H1 (cell line): ENCODE measurements at regions not wholly inside any gene's neighbourhood (a gene's known extent, or its start where the extent isn't known, plus 50 kb on each side); places are given as distances from the start of the nearest gene placed in this dataset.

Experiments
- CTCF ChIA-PET: fragments of 300-600 bp; sonication (Branson Sonifier 250); formaldehyde crosslinking; loops from one replicate; lab custom pipeline; 2021; ENCODE audit not compliant: partially characterized antibody; lab: Charles Lee
- POLR2A ChIA-PET: fragments of 300-600 bp; sonication (Branson Sonifier 250); formaldehyde crosslinking; loops from one replicate; lab custom pipeline; 2021; ENCODE audit warnings: inconsistent platforms; ENCODE audit not compliant: partially characterized antibody; lab: Charles Lee
- DNase-seq, 2 experiments: peaks; one replicate each; pipeline versions ENCODE4 v3.0.0 to v3.0.0-alpha.2; 2010 to 2022; ENCODE audit warnings: low spot score in 2 of 2, low read depth in 1 of 2, mixed read lengths in 1 of 2
- FAIRE-seq: peaks from 2 replicates; lab custom pipeline; 2011; peaks lifted over from hg19 to GRCh38; lab: Jason Lieb, UNC
- H2AFZ ChIP-seq: 2 replicates; pipeline ENCODE4 v1.8.1; 2012; ENCODE audit warnings: low read length, inconsistent platforms
- H2AK5ac ChIP-seq: 2 replicates; pipeline ENCODE4 v1.6.1; 2013; ENCODE audit warnings: low read depth, low read length
- H2BK120ac ChIP-seq: replicated peaks from 2 replicates; pipeline ENCODE3; 2013; ENCODE audit warnings: low read depth, low read length, inconsistent platforms
- H2BK12ac ChIP-seq: 2 replicates; pipeline ENCODE4 v1.6.1; 2013; ENCODE audit warnings: low read depth, low read length
- H2BK15ac ChIP-seq: 2 replicates; pipeline ENCODE4 v1.6.1; 2013; ENCODE audit warnings: low read length
- H2BK20ac ChIP-seq: 2 replicates; pipeline ENCODE4 v1.6.1; 2013; ENCODE audit warnings: low read length
- H2BK5ac ChIP-seq: 2 replicates; pipeline ENCODE4 v1.6.1; 2013; ENCODE audit warnings: low read depth, low read length
- H3K14ac ChIP-seq: 2 replicates; pipeline ENCODE4 v1.6.1; 2013; ENCODE audit warnings: inconsistent platforms; ENCODE audit not compliant: insufficient read length
- H3K18ac ChIP-seq: 2 replicates; pipeline ENCODE4 v1.6.1; 2013; ENCODE audit warnings: low read length; ENCODE audit errors: extremely low read depth
- H3K23ac ChIP-seq: 2 replicates; pipeline ENCODE4 v1.6.1; 2013; ENCODE audit warnings: inconsistent platforms; ENCODE audit not compliant: insufficient read length
- H3K23me2 ChIP-seq: 2 replicates; pipeline ENCODE4 v1.6.1; 2013; ENCODE audit warnings: low read depth, low read length
- H3K27ac ChIP-seq: 2 replicates; pipeline ENCODE4 v1.6.1; 2011; ENCODE audit warnings: low read depth, low read length, inconsistent platforms
- H3K27me3 ChIP-seq, 4 experiments: replicated peaks in 1 of 4; 1 replicate in 1 of 4; 2 replicates in 3 of 4; pipeline versions ENCODE4 v1.6.1 to v1.8.1; 2011 to 2013; ENCODE audit warnings: low read length in 3 of 4, mild to moderate bottlenecking in 3 of 4, inconsistent platforms in 2 of 4, mixed read lengths in 2 of 4, moderate library complexity in 1 of 4; ENCODE audit not compliant: control insufficient read depth in 3 of 4, insufficient read depth in 3 of 4; ENCODE audit errors: extremely low read depth in 1 of 4
- H3K36me3 ChIP-seq, 4 experiments: 2 replicates each; pipeline versions ENCODE4 v1.6.1 to v1.8.1; 2011 to 2013; ENCODE audit warnings: mild to moderate bottlenecking in 4 of 4, low read length in 3 of 4, moderate library complexity in 2 of 4, control low read depth in 1 of 4, inconsistent platforms in 1 of 4; ENCODE audit not compliant: insufficient read depth in 4 of 4, control insufficient read depth in 2 of 4
- H3K4ac ChIP-seq: replicated peaks from 2 replicates; pipeline ENCODE3; 2013; ENCODE audit warnings: low read length, low read depth, mixed read lengths, inconsistent platforms; ENCODE audit not compliant: insufficient read length
- H3K4me1 ChIP-seq, 4 experiments: replicated peaks in 1 of 4; 1 replicate in 1 of 4; 2 replicates in 3 of 4; pipeline versions ENCODE4 v1.6.1 to v1.8.1; 2011 to 2013; ENCODE audit warnings: low read length in 3 of 4, inconsistent platforms in 2 of 4, mixed read lengths in 1 of 4; ENCODE audit not compliant: insufficient read depth in 4 of 4, control insufficient read depth in 3 of 4
- H3K4me2 ChIP-seq, 2 experiments: 2 replicates each; pipeline versions ENCODE4 v1.6.1 to v1.8.1; 2011 to 2013; ENCODE audit warnings: low read depth in 2 of 2, low read length in 2 of 2, control low read depth in 1 of 2, inconsistent platforms in 1 of 2, mild to moderate bottlenecking in 1 of 2; ENCODE audit not compliant: insufficient read depth in 1 of 2
- H3K4me3 ChIP-seq, 4 experiments: fragments of 200-600, 300-600 bp in 1 of 4; sonication (generic), shearing (Covaris generic), sonication (Bioruptor Twin) in 1 of 4; 2 replicates each; pipeline versions ENCODE4 v1.5.1 to v1.8.1; 2011 to 2016; ENCODE audit warnings: low read length in 4 of 4, low read depth in 3 of 4, control low read depth in 2 of 4, inconsistent platforms in 2 of 4, mild to moderate bottlenecking in 2 of 4, mixed read lengths in 1 of 4, moderate library complexity in 1 of 4; ENCODE audit not compliant: insufficient read depth in 2 of 4; ENCODE audit errors: extremely low read depth in 1 of 4
- H3K56ac ChIP-seq: replicated peaks from 2 replicates; pipeline ENCODE3; 2013; ENCODE audit warnings: low read depth, mild to moderate bottlenecking, mixed read lengths, low read length, inconsistent platforms; ENCODE audit not compliant: insufficient read length
- H3K79me1 ChIP-seq: 2 replicates; pipeline ENCODE4 v1.6.1; 2013; ENCODE audit warnings: low read depth, low read length, control low read depth
- H3K79me2 ChIP-seq, 2 experiments: 2 replicates each; pipeline versions ENCODE4 v1.6.1 to v1.8.1; 2012 to 2013; ENCODE audit warnings: low read length in 2 of 2, mild to moderate bottlenecking in 2 of 2, inconsistent platforms in 1 of 2; ENCODE audit not compliant: insufficient read depth in 2 of 2, control insufficient read depth in 1 of 2
- H3K9ac ChIP-seq, 4 experiments: replicated peaks in 1 of 4; 1 replicate in 1 of 4; 2 replicates in 3 of 4; pipeline versions ENCODE4 v1.6.1 to v1.8.1; 2011 to 2013; ENCODE audit warnings: low read depth in 3 of 4, low read length in 3 of 4, control low read depth in 2 of 4, mild to moderate bottlenecking in 2 of 4, moderate library complexity in 2 of 4, inconsistent platforms in 1 of 4; ENCODE audit errors: extremely low read depth in 1 of 4
- H3K9me3 ChIP-seq, 2 experiments: 2 replicates each; pipeline versions ENCODE4 v1.6.1 to v1.8.1; 2012 to 2013; ENCODE audit warnings: mild to moderate bottlenecking in 2 of 2, moderate library complexity in 2 of 2, control low read depth in 1 of 2, inconsistent platforms in 1 of 2, low read depth in 1 of 2, low read length in 1 of 2, mixed read lengths in 1 of 2; ENCODE audit not compliant: insufficient read depth in 2 of 2
- H4K20me1 ChIP-seq, 2 experiments: replicated peaks in 1 of 2; 2 replicates each; pipeline versions ENCODE3 to v1.8.1; 2011 to 2013; ENCODE audit warnings: inconsistent platforms in 2 of 2, low read length in 2 of 2, mild to moderate bottlenecking in 1 of 2; ENCODE audit not compliant: insufficient read depth in 2 of 2, control insufficient read depth in 1 of 2
- H4K5ac ChIP-seq: 2 replicates; pipeline ENCODE4 v1.6.1; 2013; ENCODE audit warnings: low read length, low read depth, mixed read lengths, inconsistent platforms; ENCODE audit not compliant: insufficient read length
- H4K8ac ChIP-seq: 2 replicates; pipeline ENCODE4 v1.8.0; 2013; ENCODE audit warnings: mild to moderate bottlenecking, moderate library complexity, low read length, inconsistent platforms; ENCODE audit not compliant: insufficient read depth; ENCODE audit errors: extremely low read depth
- H4K91ac ChIP-seq: replicated peaks from 2 replicates; pipeline ENCODE3; 2013; ENCODE audit warnings: low read length, mixed read lengths, inconsistent platforms; ENCODE audit not compliant: insufficient read length
- CEBPB ChIP-seq: IDR thresholded peaks from 2 replicates; pipeline ENCODE4 v1.6.1; 2012; ENCODE audit warnings: low read depth, low read length
- RBBP5 ChIP-seq: IDR thresholded peaks from 2 replicates; pipeline ENCODE4 v1.7.1; 2012; ENCODE audit warnings: low read depth, mild to moderate bottlenecking, inconsistent platforms, low read length, moderate library complexity, borderline replicate concordance
- WGBS, 2 experiments: shearing (Covaris generic) in 1 of 2; methylation state at CpG; one replicate each; pipeline versions ENCODE4 v1.1.6 to v1.1.7; 2013 to 2015; ENCODE audit warnings: low lambda C conversion rate in 2 of 2, mixed read lengths in 2 of 2, inconsistent platforms in 1 of 2, low coverage in 1 of 2, missing lambda C conversion rate in 1 of 2; ENCODE audit not compliant: insufficient replicate concordance in 2 of 2, insufficient coverage in 1 of 2, insufficient read length in 1 of 2; ENCODE audit errors: extremely low coverage in 1 of 2, missing lambda C conversion rate in 1 of 2; 5-methylcytosine and 5-hydroxymethylcytosine counted together

DNA sequence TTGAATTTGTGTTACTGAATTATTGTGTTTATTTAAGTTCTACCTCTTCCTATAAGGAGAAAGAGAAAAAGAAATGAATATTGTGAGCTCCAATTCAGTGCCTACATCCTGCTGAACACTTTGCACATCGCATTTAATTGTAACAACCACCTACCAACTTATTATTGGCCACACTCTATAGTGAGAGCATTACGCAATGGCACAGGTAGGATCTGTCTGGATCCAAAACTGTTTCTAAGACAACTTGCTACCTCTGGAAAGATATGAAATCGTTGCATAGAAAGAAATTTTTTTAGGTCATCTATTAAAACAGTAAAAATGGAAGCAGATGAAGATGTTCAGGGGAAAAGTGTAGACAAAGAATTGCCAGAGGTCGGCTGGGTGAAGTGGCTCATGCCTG, 227.2 kb upstream of the SNX2 start:
- H3K4me1 ChIP-seq: no peaks in the 10 kb centered on the region
- no peak overlapping the region for H3K56ac ChIP-seq
- no peak overlapping the region for H4K8ac ChIP-seq
- POLR2A ChIA-PET: interaction anchor here (0.6 kb wide), 1 partner anchor 225 kb away, joined by 3 read pairs; no protein-coding TSS in a partner anchor
- TF ChIP-seq CEBPB: peak; percentile 65; the same call in 1 of the 2 replicates
- no peak for TF ChIP-seq RBBP5
- H4K5ac ChIP-seq: no peak overlapping the region
- H2BK5ac ChIP-seq: no peak overlapping the region
- CTCF ChIA-PET: interaction anchor here (0.6 kb wide), 1 partner anchor 63 kb away, joined by 4 read pairs; no protein-coding TSS in a partner anchor
- 92% methylated on average over 4 of the region's 4 CpGs; no CpG with 5 or more reads in 1 of the 2 experiments for WGBS, 2 experiments
- no peaks in the 10 kb centered on the region for H3K36me3 ChIP-seq
- H3K23me2 ChIP-seq: no peaks in the 10 kb centered on the region
- no peak overlapping the region for H3K27ac ChIP-seq
- no peak overlapping the region for H2BK15ac ChIP-seq
- no peak overlapping the region for H2BK12ac ChIP-seq
- no peak overlapping the region for H3K4ac ChIP-seq
- H3K9me3 ChIP-seq: no peaks in the 10 kb centered on the region
- H3K18ac ChIP-seq: no peak overlapping the region
- H3K4me2 ChIP-seq: no peak overlapping the region
- H4K20me1 ChIP-seq: no peaks in the 10 kb centered on the region
- H3K79me1 ChIP-seq: no peaks in the 10 kb centered on the region
- H2BK120ac ChIP-seq: no peak overlapping the region
- no peak overlapping the region for H3K23ac ChIP-seq
- no peak overlapping the region for H3K14ac ChIP-seq
- H3K9ac ChIP-seq: no peak overlapping the region
- no peaks in the 10 kb centered on the region for H3K27me3 ChIP-seq
- FAIRE-seq: no peak
- H3K79me2 ChIP-seq: no peaks in the 10 kb centered on the region
- H2AFZ ChIP-seq: no peak overlapping the region
- no peak for DNase-seq
- no peak overlapping the region for H2AK5ac ChIP-seq
- H4K91ac ChIP-seq: no peak overlapping the region
- no peak overlapping the region for H3K4me3 ChIP-seq
- no peak overlapping the region for H2BK20ac ChIP-seq
